GM19452 (cell line): ENCODE measurements at regions not wholly inside any gene's neighbourhood (a gene's known extent, or its start where the extent isn't known, plus 50 kb on each side); places are given as distances from the start of the nearest gene placed in this dataset.

Source experiments
- ATAC-seq: cut with Tn5 transposase; IDR thresholded peaks from one replicate; pipeline ENCODE4 v1.9.1; 2021; ENCODE audit not compliant: unreplicated experiment

DNA sequence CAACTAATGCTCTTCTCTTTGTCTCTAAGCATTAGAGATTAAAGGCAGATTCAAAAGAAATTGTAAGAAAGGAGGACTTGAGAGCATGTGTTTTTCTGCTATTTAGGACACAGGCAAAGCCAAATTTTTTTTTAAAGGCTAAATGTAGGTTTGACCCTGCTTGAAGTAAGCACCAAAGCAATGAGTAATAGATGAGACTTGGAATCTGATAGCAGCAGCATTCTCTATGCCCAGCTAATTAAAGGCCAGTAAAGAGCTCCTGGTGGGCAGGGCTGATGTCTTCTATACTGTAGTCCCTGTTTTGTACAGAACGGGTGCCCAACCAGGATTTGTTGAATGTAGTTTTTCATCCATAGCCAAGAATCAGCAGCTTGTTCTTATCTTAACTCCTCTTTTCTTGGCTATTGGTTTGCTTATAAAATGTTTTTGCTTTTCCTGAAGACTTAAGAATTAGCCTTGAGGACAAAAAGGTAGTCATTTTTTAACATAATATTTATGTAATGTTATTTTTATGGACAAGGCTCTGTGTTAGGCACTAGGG, 179.6 kb downstream of the LMO4 start:
- no peak for ATAC-seq

DNA sequence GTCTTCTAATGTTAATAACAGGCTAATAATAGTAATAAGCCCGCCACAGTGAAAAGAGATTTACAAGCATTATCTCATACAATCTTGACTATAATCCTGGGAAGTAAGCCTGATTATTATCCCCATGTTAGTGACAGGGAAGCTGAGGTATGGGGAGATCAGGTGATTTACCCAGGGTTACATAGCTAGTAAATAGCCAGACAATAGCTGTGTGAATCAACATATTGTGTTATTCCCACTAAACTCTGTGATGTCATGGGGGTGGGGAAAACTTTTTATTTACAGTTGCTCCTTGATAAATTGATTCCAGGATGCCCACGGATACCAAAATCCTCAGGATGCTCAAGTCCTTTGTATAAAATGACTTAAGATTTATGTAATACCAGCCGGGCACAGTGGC, 181.9 kb downstream of the LMO4 start:
- ATAC-seq: no peak

GRCh38 chr1:87511449-87511848, 182.8 kb downstream of the LMO4 start:
- no peak for ATAC-seq

- ATAC-seq: no peak
Measured at GRCh38 chr1:87512431-87512830, 183.8 kb downstream of the LMO4 start.

GRCh38 chr1:87513255-87513654, 184.6 kb downstream of the LMO4 start:
- no peak for ATAC-seq

- no peak for ATAC-seq
Measured at GRCh38 chr1:87513966-87514660, 185.4 kb downstream of the LMO4 start.

GRCh38 chr1:87515781-87516180, 187.1 kb downstream of the LMO4 start:
- no peak for ATAC-seq

- no peak for ATAC-seq
Measured at GRCh38 chr1:87518794-87519193, 190.1 kb downstream of the LMO4 start.

DNA sequence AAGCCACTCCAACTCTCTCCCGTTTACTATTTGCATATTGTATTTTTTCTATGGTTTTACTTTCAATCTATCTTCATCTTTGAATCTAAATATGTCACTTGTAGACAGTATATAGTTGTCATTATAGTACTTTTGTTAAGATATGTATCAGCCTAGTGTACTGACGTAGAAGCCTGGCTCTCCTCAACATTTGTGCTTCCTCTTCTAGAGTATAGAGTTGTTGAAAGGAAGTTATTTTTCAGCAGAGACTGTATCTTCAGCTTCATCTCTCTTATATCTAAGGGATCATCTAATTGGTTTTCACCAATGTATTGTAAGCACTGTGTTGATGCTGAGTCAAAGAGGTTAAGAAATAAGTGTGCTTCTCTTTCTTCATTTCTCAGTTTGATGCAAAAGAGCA, 192.8 kb downstream of the LMO4 start:
- no peak for ATAC-seq

DNA sequence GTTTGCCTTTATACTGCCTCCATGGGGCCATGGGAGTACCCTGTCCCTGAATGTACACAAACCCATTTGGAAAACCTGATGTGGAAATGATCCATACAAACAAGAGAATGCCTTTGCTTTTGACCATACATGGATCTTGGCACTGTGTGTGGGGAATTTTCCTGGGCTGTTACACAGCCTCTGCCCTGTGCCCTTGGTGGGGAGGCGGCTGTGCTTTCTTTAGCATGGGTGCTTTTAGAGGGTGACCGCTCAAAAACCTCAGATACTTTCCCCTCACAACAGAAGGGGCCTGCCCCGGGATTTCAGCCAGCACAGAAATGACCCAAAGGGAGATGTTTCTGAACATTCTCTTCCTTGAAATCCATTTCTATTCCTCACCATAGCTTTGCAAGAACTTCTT, 194.8 kb downstream of the LMO4 start:
- ATAC-seq: no peak

DNA sequence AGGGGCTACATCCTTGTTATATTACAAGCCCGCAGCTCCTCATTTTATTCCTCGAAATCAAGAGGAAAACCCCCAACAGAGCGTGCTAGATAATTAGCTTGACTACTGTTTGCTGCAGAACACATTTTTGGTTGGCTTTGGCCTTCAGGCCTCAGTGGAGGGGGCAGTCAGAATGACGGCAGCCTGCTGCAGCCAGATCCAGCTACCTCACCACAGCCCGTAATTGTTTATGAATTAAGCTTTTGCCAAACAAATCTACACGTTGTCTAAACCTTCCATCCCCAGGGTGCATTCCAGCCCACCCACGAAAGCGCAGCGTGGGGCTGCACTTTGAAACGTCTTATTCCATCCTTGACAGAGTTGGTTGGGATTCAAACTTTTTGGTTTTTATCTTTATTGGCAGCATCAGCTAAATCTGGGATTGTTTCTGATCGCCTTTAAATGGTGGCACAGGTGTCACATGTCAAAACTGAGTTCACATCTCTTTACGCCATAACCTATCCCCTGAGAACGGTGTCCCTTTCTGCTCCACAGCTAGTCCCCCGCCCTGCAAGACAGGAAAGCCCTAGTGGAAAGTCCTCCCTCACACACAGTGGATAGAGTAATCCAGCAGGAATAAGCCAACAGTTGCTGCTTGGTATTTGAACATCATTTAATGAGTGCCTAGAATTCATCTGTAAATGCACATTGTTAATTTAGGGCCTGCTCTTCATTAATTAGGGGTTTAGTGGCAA, 195.5 kb downstream of the LMO4 start:
- no peak for ATAC-seq

- no peak for ATAC-seq
Measured at GRCh38 chr1:87528754-87529517, 200.3 kb downstream of the LMO4 start.

- ATAC-seq: no peak
Measured at GRCh38 chr1:87530042-87530807, 201.5 kb downstream of the LMO4 start.

GRCh38 chr1:87535551-87535950, 206.9 kb downstream of the LMO4 start:
- no peak for ATAC-seq

- no peak for ATAC-seq
Measured at GRCh38 chr1:87539147-87539546, 210.5 kb downstream of the LMO4 start.

- ATAC-seq: no peak
Measured at GRCh38 chr1:87542697-87543096, 214.0 kb downstream of the LMO4 start.

- ATAC-seq: no peak
Measured at GRCh38 chr1:87549738-87550137, 221.1 kb downstream of the LMO4 start.

DNA sequence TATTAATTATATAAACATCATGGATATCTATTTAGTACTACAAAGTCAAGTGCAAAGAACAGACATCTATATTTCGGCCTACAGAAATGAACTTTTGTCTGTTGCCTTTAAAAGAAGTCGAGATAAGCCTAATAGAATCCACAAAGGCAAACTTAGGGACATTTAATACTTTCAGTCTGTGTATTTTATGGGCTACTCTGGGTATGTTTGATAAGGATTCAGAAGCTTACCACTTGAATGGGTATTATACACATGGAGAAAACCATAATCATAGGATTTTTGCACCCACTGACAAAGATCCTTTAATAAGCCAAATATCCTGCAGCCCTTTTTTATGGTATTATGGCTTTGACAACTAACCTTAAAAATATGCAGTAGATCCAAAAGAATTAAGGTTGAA, 224.8 kb downstream of the LMO4 start:
- no peak for ATAC-seq

- ATAC-seq: no peak
Measured at GRCh38 chr1:87555366-87555765, 226.7 kb downstream of the LMO4 start.

DNA sequence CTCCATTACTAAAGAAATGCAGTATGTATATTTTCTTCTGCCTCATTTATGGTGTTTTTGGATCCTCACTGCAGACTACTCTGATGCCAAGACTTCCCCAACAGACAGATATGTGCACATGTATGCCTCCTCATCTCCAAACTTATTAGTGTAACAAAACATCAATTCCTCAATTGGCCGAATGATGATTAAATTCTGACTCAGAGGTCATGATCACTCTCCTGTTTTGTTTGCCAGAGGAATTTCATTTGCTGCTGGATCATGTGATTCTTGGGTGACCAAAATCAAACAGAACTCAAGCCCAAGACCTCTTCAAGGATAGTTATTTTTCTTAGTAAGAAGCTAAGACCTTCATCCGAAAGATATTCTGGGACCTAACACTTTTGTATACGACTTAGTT, 227.6 kb downstream of the LMO4 start:
- no peak for ATAC-seq

GRCh38 chr1:87558921-87559320, 230.2 kb downstream of the LMO4 start:
- no peak for ATAC-seq
